GM21367 (cell line): ENCODE measurements at regions not wholly inside any gene's neighbourhood (a gene's known extent, or its start where the extent isn't known, plus 50 kb on each side); places are given as distances from the start of the nearest gene placed in this dataset.
"Not testable (repeated sequence)": the region's sequence is repeated elsewhere in the genome, so short reads cannot be mapped to it uniquely, and the experiment has no call there.

ENCODE experiments used
- ATAC-seq: cut with Tn5 transposase; IDR thresholded peaks from one replicate; pipeline ENCODE4 v1.9.1; 2021; ENCODE audit not compliant: unreplicated experiment

- ATAC-seq, result no peak
Observed at GRCh38 chr1:213751064-213751397, 236.7 kb upstream of the PROX1 start.

DNA sequence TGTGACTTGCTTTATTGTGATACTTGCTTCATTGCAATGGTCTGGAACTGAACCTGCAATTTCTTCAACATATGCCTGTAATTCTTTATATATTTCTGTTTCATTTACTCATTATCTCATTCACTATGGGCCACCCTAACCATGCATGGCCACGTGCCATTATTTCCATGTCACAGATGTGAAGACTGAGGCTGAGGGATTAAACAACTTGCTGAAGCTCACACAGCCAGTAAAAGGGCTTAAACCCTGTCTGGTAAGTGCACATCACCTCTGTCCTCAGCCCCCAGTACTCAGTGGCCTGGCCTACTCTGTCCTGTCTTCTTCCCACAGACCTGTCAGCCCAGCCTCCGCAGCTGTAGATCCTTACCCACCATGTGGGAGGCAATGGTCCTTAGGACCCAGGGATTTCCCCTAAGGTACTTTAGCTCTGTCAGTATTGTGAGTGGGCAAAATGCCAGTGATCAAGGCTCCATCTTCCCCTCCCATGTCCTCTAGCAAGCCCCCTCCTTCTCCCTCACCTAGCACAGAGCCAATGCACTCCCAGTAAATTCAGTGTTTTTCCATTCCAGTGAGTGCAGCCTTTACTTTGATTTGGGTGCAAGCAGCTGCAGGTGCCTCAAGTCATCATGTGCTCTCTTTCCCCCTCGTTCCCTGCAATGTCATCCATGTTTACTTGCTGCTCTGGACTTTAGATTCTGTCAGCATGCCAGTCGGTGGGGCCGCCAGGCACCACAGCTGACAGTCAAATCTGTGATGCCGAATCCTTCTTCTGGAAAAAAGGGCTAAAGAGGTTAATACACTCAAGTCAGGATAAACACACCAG is 228.2 kb upstream of the PROX1 start:
- no peak for ATAC-seq

GRCh38 chr1:213761845-213762407 is 225.8 kb upstream of the PROX1 start:
- no peak for ATAC-seq

- ATAC-seq, result no peak
Observed at GRCh38 chr1:213767683-213768082, 220.1 kb upstream of the PROX1 start.

- no peak for ATAC-seq
Observed at GRCh38 chr1:213772128-213773063, 215.4 kb upstream of the PROX1 start.

DNA sequence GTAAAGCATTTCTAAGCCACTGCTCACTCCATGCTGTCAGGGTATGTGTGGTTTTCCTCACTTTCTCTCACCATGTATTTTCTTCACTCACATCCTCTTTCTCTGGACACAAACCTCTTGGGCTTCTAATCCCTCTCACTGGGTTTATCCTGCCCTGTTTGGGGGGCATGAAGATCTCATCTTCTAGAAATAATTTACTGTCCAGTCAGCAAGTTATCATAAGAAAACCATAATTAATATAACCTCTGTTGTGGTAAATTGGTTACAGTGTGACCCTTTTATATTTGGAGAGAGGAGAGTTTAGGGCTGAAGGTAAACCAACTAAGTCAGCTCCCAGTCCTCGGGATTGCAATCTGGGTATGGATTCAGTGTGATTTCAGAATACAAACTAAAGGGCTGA is 213.8 kb upstream of the PROX1 start:
- ATAC-seq, result no peak

DNA sequence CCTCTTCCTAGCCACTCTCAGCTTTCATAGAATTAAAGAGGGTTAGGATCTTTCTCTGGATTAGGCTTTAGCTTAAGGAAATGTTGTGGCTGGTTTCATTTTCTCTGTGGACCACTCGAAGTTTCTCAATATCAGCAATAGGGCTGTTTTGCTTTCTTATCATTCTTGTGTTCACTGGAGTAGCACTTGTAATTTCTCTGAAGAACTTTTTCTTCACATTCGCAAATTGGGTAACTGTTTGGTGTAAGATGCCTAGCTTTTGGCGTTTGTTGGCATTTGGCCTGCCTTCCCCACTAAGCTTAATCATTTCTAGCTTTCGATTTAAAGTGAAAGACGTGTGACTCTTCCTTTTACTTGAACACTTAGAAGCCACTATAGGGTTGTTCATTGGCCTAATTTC is 210.8 kb upstream of the PROX1 start:
- no peak for ATAC-seq

DNA sequence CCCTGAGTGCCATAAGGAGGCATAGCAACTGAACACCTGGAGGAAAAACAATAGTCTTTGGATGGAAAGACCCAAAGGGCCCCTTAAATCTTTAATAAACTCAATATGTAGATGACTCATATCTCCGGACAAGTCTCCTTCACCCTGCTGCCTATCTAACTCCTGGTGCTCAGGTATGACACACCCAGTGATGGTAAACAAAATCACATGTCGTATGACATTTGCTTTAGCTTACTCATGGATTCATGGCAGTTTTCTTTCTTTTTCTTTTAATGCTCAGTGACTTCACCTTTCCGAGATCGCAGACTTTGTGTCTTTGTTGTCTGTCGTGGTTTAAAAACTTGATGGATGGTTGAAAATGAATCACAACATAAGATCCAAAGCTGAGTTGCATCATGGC is 208.5 kb upstream of the PROX1 start:
- ATAC-seq, result no peak

GRCh38 chr1:213782941-213783672 is 204.7 kb upstream of the PROX1 start:
- no peak for ATAC-seq

DNA sequence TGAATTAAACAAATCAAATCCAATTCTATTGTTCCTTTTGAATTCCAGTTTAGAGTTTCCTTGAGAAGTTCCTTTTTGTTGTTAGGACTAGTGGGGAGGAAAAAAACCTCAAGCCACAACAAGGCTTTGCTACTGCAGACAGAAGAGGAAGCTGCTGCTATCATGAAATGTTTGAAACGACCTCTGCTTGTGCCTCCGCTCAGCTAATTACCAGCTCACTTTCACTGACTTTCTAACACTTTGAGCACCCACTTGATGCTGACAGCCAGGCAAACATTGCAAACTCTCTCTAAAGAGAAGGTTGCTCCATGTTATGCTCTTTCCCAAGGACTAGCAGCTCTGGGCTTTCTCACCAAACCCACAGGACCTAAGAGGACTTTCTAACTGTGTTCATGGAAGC is 203.9 kb upstream of the PROX1 start:
- no peak for ATAC-seq

DNA sequence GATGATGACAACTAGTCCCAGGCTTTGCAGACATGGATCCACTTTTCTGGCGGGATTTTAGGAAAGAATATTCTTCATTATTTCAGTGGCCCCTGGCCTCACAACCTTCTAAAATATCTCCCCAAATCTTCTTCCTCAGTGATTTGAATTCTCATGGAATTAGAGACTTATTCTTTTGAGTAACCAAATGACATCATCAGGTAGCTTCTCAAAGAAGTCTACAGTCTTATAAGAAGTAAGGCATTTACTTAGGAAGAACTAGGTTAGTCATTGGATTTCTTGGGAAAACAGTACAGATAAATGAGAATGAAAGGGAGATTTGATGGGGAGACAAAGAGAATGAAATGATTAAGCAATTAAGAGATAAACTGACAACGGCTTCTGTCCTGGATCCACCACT is 201.1 kb upstream of the PROX1 start:
- ATAC-seq, result no peak

DNA sequence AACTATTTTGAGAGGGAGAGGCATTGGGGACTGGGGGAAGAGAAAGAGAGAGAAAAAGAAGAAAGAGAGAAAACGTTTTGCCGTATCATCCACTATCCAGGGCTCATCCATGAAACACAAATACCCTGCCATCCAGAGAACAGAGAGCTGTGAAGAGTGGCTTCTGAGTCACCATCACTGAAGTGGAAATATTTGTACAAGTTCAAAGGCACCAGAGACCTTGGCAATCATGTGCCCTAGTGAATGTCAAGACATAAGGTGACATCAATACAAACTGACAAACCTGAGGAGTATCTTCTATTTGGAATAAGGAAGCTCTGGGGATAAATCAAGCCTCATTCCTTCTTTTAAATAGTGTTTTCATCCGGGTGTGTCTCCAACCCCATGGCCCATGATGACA is 197.2 kb upstream of the PROX1 start:
- ATAC-seq, result no peak

GRCh38 chr1:213793482-213794067 is 194.2 kb upstream of the PROX1 start:
- ATAC-seq, result no peak

- no peak for ATAC-seq
Observed at GRCh38 chr1:213796525-213796924, 191.2 kb upstream of the PROX1 start.

- ATAC-seq, result not testable (repeated sequence)
Observed at GRCh38 chr1:213808288-213808687, 179.5 kb upstream of the PROX1 start.

DNA sequence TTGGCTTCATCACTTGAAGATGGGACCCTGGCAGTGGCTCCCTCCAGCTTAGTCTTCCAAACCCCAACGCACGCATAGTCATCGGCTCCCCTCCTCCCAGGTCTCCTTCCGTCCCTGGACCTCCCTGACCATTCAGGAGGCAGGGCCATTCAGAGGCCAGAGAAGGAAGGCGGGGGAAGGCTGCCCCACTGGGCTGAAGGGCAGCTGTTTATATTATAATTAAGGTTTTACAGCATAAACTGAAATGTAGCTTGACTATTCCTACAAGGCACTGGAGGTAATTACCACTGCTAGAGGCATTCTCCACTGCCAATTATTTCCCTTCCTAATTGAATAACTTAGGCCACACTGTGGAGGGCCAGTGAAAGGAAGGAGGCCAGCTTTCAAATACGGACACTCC is 170.6 kb upstream of the PROX1 start:
- no peak for ATAC-seq

DNA sequence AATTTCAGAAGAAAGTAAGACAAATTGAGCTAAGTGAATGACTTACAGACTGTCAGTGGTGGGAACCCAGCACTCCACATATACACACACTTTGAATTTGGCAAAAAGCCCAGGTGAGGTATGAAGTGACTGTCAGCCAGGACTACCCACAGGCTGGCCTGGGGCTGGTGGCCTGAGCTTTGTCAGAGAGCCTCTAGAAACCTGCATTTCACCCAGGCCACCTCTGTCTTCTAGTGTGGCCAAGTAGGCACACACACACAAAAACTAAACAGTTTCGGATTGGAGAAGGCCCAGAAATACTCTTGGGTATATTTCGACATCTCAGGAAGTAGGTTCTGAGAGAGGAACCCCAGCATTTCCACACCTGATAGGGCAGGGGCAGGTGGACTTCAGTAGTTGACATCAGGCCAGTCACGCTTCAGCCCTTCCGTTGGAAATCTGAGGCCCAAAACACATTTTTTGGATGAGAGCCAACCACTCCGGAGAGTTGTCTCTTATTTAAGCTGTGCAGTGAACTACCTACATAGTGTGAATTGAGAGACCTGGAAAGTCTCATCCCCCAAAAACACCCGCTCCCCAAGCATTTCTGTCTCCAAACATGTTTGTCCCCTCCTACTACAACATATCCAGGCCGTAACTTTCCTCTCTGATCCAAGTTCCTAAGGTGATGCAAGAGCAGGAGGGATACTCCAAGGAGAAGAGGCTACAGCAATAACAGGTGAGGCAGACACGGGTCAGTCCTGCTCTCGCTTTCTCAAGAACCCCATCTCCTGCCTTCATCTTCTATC is 167.2 kb upstream of the PROX1 start:
- no peak for ATAC-seq

- ATAC-seq, result no peak
Observed at GRCh38 chr1:213821175-213821942, 166.4 kb upstream of the PROX1 start.

GRCh38 chr1:213821943-213822334 is 165.8 kb upstream of the PROX1 start:
- ATAC-seq, result no peak
